CD4-positive, alpha-beta T cell treated with Interleukin-15 for 4 hours (primary cell): ENCODE measurements at regions not wholly inside any gene's neighbourhood (a gene's known extent, or its start where the extent isn't known, plus 50 kb on each side); places are given as distances from the start of the nearest gene placed in this dataset.
"Not testable (repeated sequence)": the region's sequence is repeated elsewhere in the genome, so short reads cannot be mapped to it uniquely, and the experiment has no call there.

Source experiments
- DNase-seq: peaks from one replicate; pipeline ENCODE4 v3.0.0-alpha.2; 2020; ENCODE audit warnings: low spot score

DNA sequence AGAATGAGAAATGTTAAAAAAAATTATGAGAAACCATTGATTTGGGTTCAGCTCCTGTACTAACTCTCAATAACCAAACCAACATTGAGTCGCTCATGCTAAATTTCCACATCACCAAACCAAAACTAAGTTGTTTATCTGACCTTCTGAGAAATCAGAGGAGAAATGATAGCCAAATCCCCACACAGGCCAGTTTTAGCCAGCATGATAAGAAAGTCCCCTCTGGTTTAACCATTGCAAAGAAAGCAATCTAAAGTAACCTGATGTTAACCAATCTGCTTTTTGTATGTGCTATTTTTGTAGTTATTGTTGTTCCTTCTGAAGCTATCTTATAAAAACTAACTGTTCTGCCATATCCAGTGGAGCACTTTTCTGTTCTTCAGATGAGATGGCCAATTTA is 599.7 kb downstream of the SLC16A7 start:
- no peak for DNase-seq

DNA sequence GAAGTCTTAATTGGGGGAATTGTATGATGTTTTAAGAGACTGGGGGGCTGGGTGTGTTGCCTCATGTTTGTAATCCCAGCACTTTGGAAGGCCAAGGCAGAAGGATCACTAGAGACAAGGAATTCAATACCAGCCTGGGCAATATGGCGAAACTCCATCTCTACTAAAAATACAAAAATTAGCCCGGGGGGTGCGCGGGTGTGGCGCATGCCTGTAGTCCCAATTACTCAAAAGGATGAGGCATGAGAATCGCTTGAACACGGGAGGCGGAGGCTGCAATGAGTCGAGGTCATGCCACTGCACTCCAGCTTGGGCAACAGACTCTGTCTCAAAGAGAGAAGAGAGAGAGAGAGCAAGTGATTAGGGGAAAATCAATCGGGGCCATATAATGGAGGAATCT is 600.5 kb downstream of the SLC16A7 start:
- DNase-seq, result no peak

DNA sequence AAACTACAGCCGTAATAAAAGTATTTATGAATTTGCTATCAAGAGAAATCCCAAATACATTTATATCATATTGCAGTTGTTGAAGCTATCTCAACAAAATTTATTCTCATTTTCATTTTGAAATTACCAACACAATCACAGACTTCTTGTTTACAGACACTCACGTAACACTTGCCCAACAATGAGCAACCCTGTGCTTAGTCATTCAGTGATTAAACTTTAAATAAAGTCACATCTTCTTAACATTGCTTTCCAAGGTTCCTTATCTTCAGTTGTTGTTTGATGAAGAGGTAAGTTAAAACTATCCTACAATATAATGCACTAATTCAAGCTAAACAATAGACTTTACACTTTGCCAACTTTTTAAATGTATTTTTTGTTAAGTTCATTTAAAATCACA is 601.8 kb downstream of the SLC16A7 start:
- no peak for DNase-seq

DNA sequence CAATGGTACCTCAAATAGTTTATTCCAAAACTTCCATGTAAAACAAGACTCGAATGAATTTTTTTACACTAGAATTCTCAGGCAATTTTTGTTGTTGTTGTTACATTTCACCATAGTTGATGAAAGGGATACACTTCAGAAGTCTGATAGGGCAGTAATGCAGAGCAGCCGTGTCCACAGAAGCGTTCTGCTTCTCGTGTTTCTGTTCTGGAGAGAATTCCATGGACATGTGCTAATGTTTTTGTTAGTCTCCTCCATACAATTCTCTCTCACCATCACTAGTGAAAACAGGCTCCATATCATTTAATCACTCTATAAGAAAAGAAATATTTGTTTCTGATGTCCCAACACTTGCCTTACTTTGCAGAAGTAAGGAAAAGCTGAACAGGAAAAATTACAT is 606.1 kb downstream of the SLC16A7 start:
- DNase-seq, result no peak

- DNase-seq, result no peak
These were observed 609.7 kb downstream of the SLC16A7 start for GRCh38 chr12:60205500-60205899.

DNA sequence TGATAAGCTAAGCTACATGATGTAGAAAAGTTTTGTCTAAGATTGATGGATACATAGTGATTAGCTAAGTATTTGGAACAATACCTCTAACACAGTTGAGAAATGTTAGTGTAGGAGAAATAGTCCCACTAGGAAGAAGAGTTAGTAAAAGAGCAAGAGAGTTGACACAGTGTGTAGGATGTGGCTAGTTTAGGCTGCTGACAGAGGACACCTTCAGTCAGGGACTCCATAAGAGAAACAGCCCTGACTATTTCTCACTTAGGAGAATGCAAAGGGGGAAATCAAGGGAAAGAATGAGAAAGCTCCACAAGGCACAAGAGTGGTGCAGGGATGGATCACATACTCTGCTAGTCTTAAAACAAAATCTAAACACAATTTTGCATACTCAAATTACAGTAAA is 613.7 kb downstream of the SLC16A7 start:
- DNase-seq, result no peak

DNA sequence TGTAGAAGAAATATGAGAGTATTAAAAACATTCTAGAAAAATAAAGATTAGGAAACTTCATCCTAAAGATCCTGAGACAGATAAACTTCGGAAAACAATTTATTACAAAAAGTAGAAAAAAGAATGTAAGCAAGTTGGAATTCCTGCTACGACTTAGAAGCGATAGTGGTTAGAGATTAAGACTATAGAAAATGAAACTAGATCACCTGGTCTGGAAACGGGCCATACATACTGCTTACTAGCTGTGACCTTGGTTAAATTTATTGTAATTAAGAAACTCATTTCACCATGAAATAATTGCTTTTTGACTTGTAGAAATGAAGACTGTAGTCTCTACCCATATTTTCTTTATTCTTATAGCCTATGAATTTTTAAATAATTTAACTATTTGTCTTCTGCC is 614.1 kb downstream of the SLC16A7 start:
- no peak for DNase-seq

DNA sequence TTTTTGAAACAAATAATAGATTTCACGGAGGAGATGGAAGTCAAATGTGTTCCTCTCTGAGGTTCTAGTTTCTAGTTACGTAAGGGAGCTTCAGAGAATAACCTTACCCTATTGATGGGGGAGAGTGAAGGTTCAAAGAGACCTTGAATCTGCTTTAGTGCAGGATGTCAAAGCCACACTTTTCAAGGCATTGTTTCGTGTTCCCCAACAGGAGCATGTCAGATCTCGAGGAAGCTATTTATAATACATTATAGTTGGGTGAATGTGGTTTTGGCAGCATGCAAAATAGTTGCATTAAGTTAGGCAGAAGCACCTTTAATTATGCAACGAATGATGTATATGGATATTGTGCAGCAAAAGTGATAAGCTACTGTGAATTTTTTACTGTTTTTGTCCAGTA is 614.9 kb downstream of the SLC16A7 start:
- no peak for DNase-seq

DNA sequence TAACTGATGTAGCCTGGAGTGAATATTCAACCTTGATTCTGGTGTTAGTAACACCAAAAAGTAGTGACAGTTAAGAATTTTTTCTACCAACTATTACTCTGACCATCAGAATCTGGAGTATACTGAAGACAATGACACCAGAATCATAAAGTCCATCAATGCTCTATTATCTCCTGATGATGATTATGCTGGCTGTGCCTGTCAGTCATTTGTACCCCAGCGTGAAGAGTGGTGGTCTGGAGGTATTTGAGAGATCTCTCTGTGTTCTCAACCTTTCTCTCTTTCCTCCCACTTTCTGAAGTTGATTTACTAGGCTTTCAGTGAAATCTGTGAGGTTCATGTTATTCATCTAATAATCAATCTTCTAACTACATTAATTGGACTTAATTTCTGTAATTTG is 615.4 kb downstream of the SLC16A7 start:
- DNase-seq, result no peak

DNA sequence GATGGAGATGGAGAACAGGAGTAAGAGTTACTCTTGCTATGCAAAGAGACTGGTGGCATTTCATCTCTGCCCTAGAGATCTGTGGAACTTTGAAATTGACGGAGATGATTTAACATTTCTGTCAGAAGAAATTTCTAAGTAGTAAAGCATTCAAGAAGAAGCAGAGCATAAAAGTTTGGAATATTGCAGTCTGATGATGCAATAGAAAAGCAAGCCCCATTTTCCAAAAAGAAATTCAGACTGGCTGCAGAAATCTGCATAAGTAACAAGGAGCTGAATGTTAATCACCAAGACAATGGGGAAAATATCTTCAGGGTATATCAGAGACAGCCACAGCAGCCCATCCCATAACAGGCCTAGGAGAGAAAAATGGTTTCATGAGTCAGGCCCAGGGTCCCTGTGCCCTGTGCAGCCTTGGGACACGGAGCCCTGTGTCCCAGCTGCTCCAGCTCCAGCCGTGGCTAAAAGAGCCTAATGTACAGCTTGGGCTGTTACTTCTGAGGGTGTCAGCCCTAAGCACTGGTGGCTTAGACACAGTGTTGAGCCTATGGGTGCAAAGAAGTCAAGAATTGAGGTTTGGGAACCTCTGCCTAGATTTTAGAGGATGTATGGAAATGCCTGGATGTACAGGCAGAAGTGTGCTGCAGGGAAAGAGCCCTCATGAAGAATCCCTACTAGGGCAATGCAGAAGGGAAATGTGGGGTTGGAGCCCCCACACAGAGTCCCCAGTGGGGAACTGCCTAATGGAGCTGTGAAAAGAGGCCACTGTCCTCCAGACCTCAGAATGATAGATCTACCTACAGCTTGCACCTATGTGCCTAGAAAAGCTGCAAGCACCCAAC is 616.6 kb downstream of the SLC16A7 start:
- no peak for DNase-seq

- not testable (repeated sequence) for DNase-seq
These were observed 617.4 kb downstream of the SLC16A7 start for GRCh38 chr12:60213272-60213671.

DNA sequence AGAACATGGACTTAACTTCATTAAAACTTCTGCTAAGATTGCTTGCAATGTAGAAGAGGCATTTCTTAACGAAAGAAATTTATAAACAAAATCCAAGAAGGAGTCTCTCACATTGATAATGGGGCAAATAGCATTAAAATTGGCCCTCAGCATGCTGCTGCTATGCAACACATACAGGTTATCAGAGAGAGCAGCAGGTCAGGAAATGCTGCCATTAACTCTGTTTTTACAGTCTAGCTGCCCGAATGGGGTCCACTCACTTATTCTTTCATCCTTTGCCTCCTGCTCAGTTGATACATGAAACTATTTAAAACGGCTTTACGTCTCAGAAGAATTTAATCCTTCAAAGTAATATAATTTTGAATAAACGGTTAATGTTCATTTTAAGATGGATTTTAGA is 620.4 kb downstream of the SLC16A7 start:
- no peak for DNase-seq

- DNase-seq, result no peak
These were observed 627.4 kb downstream of the SLC16A7 start for GRCh38 chr12:60223242-60223641.

DNA sequence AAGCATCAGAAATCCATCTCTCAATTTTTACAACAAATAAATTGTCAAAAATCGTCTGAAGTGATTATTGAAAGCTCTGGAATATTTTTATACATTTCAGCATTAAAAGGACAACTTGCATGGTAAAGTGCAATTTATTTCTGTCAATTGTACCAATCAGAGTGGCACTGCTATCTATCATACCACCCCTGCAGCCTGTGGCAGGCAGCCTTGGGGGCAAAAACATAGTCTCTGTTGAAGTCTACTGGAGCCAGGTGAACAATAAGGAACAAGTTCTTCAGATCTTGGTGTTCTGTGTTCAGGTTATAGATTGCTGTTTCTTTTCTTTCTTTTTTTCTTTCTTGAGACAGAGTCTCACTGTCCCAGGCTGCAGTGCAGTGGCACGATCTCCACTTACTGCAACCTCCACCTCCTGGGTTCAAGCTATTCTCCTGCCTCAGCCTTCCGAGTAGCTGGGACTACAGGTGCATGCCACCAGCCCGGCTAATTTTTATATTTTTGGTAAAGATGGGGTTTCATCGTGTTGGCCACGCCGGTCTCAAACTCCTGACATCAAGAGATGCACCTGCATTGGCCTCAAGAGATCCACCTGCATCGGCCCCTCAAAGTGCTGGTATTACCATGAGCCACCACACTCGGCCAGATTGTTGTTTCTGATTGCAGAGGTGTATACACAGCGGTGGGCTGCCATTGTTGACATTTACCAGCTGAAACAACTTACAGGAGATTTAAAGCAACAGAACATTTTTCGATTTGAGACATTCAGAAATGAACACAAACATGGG is 629.6 kb downstream of the SLC16A7 start:
- no peak for DNase-seq

DNA sequence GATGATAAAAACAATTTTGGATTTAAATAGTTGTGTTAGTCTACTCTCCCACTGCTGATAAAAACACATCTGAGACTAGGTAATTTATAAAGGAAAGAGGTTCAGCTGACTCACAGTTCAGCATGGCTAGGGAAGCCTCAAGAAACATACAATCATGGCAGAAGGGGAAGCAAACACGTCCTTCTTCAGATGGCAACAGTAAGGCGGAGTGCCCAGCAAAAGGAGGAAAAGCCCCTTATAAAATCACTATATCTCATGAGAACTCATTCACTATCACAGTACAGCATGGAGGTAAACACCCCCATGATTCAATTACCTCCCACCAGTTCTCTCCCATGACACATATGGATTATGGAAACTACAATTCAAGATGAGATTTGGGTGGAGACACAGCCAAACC is 632.1 kb downstream of the SLC16A7 start:
- no peak for DNase-seq

DNA sequence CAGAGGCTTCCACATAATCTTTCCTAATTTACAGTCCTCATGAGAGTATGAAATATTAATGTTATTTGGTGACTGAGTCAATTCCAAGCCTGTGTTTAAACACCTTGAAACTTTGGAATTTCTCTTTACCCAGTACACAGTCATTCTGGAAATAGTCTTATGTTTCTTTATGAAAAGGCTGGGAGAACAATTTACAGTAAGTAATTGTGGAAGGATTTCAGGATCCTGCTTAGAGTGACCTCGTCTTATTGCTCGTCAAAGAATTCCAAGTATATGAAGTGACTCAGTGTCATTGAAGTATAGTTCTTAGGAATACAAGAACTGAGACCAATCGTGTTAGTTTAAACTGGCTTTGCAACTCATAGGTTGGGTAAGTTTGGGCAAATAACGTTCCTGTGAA is 634.2 kb downstream of the SLC16A7 start:
- DNase-seq, result no peak

DNA sequence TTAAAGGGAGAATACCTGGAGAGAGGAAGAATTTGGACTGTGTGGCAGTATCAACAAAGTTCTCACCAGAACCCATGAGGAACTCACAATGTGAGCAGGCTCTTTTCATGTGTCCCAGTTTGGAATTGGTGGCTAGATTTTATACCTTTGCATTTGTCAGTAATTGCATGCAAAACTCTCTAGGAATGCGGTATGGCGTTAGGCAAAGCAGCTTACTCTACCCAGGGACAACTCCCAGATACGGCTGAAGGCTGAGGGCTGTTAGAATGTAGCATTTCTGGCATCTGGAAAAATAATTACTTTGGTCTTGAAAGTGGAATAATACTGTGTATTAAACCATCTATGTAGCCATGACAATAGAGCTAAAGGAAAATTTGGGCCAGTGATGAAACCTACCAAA is 635.5 kb downstream of the SLC16A7 start:
- no peak for DNase-seq

DNA sequence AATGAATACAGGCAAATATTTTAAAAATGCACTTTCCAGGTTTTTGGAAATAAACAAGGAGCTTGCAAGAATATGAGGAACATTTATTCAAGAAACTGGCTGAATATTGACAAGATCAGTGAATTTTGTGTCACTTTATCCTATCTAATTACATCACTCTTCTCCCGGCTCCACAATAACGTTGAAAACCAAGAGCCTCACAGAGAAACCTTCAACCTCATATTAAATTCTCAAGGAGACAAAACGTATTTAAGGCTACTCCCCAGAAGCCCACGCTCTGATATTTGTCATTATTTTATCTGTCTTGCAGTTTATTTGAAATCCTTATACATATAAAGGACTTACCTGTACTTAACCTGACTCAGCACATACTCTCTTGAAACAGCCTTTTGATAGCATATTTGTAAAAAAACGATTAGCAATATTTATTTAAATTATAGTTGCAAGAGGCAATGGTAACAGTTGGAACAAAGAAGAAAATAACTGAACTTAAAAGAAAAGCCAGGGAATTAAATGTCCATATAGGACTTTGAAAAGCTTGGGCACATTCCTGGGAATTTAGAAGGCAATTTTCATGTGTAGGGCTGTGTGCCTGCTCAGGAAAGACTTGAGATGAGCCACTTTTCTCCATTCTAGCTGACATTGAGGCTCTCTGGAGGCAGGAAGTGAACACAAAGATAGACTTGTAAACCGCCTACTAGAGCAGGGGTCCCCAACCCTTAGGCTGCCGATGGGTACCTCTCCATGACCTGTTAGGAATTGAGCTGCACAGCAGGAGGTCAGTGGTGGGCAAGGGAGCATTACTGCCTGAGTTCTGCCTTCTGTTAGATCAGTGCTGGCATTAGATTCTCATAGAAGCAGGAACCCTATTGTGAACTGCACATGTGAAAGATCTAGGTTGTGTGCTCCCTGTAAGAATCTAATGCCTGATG is 636.4 kb downstream of the SLC16A7 start:
- no peak for DNase-seq

DNA sequence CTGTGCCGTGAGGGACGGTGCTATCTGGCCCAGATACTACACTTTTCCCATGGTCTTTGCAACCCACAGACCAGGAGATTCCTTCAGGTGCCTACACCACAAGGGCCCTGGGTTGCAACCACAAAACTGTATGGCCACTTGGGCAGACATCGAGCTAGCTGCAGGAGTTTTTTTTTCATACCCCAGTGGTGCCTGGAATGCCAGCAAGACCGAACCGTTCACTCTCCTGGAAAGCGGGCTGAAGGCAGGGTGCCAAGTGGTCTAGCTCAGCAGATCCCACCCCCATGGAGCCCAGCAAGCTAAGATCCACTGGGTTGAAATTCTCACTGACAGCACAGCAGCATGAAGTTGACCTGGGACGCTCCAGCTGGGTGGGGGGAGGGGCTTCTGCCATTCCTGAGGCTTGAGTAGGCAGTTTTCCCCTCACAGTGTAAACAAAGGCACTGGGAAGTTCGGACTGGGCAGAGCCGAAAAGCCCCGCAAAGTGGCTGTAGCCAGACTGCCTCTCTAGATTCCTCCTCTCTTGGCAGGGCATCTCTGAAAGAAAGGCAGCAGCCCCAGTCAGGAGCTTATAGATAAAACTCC is 638.9 kb downstream of the SLC16A7 start:
- not testable (repeated sequence) for DNase-seq

DNA sequence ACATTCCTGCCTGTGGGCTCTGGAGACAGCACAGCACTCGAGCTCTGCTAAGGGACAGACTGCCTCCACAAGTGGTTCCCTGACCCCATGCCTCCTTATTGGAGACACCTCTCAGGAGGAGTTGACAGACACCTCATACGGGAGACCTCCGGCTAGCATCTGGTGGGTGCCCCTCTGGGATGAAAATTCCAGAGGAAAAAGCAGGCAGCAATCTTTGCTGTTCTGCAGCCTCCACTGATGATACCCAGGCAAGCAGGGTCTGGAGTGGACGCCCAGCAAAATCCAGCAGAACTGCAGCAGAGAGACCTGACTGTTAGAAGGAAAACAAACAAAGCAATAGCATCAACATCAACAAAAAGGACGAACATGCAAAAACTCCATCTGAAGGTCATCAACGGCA is 639.4 kb downstream of the SLC16A7 start:
- no peak for DNase-seq

DNA sequence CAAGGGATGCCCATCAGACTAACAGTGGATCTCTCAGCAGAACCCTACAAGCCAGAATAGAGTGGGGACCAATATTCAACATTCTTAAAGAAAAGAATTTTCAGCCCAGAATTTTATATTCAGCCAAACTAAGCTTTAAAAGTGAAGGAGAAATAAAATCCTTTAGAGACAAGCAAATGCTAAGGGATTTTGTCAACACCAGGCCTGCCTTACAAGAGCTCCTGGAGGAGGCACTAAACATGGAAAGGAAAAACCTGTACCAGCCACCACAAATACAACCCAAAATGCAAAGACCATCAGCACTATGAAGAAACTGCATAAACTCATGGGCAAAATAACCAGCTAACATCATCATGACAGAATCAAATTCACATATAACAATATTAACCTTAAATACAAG is 640.6 kb downstream of the SLC16A7 start:
- not testable (repeated sequence) for DNase-seq

GRCh38 chr12:60240891-60241290 is 645.1 kb downstream of the SLC16A7 start:
- DNase-seq, result no peak
